ENCODE measurements at regions not wholly inside any gene's neighbourhood (a gene's known extent, or its start where the extent isn't known, plus 50 kb on each side); places are given as distances from the start of the nearest gene placed in this dataset.

DNA sequence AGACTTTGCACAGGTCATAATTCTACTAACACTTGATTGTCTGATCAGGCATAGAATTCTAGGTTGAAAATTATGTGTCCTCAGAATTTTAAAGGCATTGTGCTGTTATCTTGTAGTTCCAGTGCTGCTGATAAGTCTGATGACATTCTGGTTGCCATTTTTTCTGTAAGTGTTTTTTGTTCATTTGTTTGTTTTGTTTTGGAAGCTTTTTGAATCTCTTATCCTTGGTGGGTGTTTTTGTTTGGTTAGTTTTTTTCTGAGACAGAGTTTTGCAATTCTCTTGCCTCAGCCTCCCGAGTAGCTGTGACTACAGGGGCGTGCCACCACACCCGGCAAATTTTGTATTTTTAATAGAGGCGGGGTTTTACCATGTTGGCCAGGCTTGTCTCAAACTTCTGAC, 178.9 kb downstream of the CCDC71L start:
- no peak for DNase-seq (ENCODE audit: low read depth, low spot score)

- DNase-seq (ENCODE audit: low read depth, low spot score): no peak
Observed at GRCh38 chr7:106480616-106481031, 180.3 kb downstream of the CCDC71L start.

GRCh38 chr7:106480161-106480579, 180.8 kb downstream of the CCDC71L start:
- DNase-seq (ENCODE audit: low read depth, low spot score): no peak

DNA sequence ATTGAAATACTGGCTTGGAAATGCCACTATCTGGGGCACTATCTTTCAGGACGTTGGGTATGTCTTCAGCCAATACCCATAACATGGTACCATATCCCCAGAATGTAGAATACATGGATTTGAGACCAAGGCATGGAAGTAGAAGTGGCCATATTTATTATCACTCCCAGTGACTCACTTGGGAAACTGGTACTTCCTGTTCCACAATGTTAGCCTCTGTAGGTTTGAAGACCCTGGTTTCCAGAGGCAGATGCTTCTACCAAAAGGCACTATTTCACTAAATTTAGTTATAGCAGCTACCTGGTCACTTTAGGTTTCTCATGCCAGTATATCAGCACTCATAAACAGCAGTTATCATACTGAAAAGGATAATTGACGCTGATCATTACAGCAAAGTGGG, 184.2 kb downstream of the CCDC71L start:
- no peak for DNase-seq (ENCODE audit: low read depth, low spot score)

- no peak for DNase-seq (ENCODE audit: low read depth, low spot score)
Observed at GRCh38 chr7:106472741-106473140, 188.0 kb upstream of the NAMPT start.

- DNase-seq (ENCODE audit: low read depth, low spot score): no peak
Observed at GRCh38 chr7:106471686-106472440, 187.1 kb upstream of the NAMPT start.

DNA sequence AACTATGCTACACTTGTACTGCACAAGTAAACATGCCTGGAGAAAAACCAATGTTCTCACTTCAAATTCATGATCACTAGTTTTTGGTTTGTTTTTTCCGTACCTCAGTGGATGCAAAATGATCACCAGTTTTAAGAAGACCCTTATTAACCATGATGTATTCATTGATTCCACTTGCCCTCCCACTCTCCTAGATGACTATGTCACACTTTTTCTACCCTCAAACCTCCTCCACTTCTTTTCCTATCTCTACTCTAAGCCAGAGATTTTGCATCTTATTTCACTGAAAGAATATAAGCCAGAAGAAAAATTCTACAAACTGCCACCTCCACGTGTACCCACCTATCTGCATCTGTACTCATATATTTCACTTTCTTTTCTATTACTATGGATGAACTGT, 186.2 kb upstream of the NAMPT start:
- no peak for DNase-seq (ENCODE audit: low read depth, low spot score)

DNA sequence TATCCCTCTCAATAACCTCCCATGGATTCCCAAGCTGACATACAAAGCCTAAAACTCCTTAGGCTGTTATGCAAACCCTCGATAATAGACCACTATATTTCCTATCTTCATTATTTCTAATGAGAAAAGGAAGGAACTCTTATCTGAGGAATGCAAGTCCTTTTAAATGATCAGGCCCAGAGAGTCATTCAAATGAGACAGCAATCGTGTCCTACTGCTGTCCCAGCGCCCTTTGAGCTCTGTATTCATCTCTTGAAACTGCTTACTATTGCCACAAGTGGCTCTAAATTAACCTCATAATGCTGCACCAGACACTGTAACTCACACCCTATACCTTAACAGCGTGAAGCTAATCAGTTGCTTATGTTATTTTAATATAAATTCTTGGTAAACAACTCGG, 182.1 kb upstream of the NAMPT start:
- no peak for DNase-seq (ENCODE audit: low read depth, low spot score)

DNA sequence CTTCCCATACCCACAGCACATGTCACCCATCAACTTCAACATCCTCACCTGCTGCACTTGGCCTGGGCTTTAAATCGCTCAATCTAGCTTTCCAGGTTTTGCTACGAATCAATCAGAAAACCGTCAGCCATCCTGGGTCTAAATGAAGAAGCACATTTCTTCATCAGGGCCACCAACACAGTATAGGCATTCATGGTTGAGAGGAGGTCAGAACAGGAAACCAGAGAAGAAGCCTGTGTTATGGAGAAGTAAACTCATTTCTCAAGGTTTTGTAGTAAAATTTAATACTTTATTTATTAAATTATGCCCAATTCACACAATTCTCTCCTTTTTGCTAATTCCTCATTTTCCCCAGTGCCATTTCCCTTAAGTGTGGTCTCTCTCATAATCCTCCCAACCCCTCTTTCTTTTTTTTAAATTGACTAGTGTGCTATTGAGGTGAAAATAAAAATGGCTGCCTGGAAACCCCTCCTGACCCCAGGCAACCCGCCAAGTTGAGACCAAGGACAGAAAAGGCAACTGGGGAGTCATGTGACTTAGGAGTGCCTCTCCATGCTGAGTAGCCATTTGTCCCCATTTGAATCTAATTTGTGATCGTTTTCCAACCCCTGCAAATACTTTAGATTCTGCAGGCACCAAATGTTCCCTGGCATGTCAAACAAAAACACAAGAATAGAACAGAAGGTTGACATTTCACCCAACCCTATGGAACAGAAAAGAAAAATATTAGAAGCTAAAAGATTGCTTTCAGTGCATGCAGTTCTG, 181.1 kb upstream of the NAMPT start:
- DNase-seq (ENCODE audit: low read depth, low spot score): no peak

GRCh38 chr7:106464651-106465050, 179.9 kb upstream of the NAMPT start:
- no peak for DNase-seq (ENCODE audit: low read depth, low spot score)

DNA sequence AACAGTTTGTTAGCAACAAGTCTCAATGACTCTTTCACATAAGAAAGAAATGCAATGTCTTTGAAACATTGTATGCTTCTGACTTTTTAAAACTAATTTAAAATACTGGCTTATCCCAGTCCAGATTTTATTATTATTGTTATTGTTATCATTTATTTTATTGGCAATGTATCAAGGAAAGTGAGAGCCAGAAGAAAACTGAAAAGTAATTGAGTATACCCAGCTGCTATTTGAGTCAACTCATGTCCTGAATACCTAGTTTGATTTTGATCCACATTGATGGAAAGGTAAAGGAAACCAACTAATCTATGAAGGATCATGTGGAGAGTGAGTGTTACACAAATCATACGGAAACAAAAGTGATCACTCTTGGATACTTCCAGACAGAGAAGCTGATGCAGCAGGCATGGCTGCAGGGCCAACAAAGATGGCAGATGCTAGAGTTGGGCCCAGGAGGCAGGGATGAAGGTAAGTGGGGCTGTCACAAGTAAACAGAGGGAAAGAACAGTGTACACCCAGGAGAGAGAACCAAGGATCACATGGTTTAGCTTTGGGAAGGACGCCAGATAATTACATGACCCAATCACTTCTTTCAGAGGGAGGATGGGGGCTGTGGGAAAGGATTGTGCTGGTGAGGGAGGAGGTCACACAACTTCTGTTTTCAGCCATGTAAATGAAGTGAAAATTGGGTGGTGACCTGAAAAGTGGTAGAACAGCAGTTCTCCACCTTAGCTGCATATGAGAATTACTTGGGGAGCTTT, 179.2 kb upstream of the NAMPT start:
- DNase-seq (ENCODE audit: low read depth, low spot score): no peak

DNA sequence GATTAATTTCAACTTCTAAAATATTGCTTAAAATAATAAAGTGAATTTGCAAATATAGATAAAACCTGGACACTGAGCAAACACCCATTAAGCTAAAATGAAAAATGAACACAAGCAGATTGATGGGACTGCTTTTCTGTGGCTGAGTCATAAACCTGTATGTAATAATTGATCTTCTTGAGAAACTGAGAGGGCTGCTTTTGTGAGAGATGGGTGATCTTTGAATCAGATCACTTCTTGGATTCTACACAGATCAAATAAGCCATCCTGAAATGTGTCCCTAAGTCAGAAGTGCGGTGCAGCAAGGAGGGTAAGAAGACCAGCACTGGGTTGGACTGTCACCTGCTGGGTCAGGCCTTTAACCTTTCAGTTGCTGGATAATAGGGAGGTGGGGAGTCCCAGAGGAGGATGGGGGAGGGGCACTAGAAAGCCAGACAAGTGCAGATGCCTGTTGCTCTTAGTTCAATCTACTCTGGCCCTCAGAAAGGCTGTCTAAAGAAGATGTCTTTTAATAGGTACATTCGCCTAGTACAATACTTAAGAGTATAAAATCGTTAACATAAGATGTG, 178.2 kb upstream of the NAMPT start:
- DNase-seq (ENCODE audit: low read depth, low spot score): no peak

- DNase-seq (ENCODE audit: low read depth, low spot score): no peak
Observed at GRCh38 chr7:106462365-106462859, 177.6 kb upstream of the NAMPT start.

- no peak for DNase-seq (ENCODE audit: low read depth, low spot score)
Observed at GRCh38 chr7:106460792-106461254, 176.0 kb upstream of the NAMPT start.

DNA sequence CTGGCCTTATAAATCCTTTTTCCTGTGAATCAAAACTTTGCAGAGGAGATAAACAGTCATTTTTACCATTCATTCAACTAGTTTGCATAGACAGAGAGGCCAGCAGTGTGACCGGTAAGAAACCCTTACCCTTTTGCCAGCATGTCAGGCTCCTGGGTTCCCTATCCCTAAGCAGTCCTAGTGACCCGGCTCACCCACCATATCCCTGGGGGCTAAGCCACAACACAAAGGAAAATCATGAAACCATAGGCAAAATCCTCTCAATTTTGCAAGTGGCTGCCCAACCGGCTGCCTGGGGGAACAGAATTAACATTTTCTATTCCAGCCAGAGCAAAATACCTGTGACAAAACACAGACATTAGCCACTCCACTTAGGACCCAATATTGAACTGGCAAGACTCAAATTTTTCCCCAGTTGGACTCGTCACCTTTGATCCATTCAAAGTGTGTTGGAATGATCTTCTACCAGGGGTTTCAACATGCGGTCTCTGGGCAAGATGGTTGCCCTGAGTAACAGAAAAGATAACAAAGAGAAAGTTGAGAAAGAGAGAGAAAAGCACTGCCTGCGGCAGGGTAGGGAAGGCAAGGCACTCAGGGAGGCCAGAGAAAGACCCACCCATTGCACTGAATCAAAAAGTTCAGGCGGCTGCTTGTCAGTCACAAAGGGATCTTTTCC, 174.8 kb upstream of the NAMPT start:
- DNase-seq (ENCODE audit: low read depth, low spot score): no peak

- no peak for DNase-seq (ENCODE audit: low read depth, low spot score)
Observed at GRCh38 chr7:106457678-106458077, 172.9 kb upstream of the NAMPT start.

DNA sequence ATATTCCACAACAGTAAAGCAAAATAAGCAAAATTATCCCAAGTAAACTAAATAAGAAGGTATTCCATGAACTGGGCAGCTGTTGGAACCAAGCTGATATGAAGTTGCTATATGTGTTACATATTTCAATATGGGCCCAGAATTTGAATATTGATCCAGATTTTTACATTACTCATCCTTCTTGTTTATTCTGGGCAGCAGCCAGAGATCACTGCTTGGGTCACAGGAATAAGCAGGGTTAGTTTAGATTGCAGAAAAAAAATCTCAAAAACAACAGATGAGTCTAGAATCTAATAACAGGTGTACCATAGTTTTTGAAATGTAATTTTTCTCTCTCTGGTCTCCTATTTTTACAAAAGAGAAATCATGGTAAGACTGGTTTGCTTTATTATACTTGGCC, 171.5 kb upstream of the NAMPT start:
- no peak for DNase-seq (ENCODE audit: low read depth, low spot score)

GRCh38 chr7:106452031-106452851, 167.5 kb upstream of the NAMPT start:
- DNase-seq (ENCODE audit: low read depth, low spot score): no peak

DNA sequence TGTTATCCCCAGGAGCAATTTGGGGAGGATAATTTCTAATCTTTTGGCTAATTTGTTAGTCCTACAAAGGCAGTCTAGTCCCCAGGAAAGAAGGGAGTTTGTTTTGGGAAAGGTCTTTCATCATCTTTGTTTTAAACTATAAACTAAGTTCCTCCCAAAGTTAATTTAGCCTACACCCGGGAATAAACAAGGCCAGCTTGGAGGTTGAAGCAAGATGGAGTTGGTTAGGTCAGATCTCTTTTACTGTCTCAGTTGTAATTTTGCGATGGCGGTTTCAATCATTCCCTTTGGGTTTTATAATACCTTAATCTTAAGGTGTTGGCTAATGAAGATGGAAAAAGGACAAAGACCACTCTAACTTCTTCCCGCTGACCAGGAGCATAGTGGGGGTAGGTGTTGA, 166.4 kb upstream of the NAMPT start:
- no peak for DNase-seq (ENCODE audit: low read depth, low spot score)

GRCh38 chr7:106450716-106451115, 165.9 kb upstream of the NAMPT start:
- no peak for DNase-seq (ENCODE audit: low read depth, low spot score)

All from smooth muscle cell of the brain vasculature (primary cell).